ENCODE measurements at regions not wholly inside any gene's neighbourhood (a gene's known extent, or its start where the extent isn't known, plus 50 kb on each side); places are given as distances from the start of the nearest gene placed in this dataset.
"Not testable (repeated sequence)": the region's sequence is repeated elsewhere in the genome, so short reads cannot be mapped to it uniquely, and the experiment has no call there.

- not testable (repeated sequence) for H3K36me3 Mint-ChIP-seq, H3K27me3 Mint-ChIP-seq, H3K4me3 Mint-ChIP-seq, H3K27ac Mint-ChIP-seq, H3K4me1 Mint-ChIP-seq, ATAC-seq, H3K9me3 Mint-ChIP-seq
Observed at GRCh38 chr14:84341867-84342266, 1188.1 kb upstream of the FLRT2 start.

- H3K4me3 Mint-ChIP-seq, result no peak overlapping the region
- H3K9me3 Mint-ChIP-seq, result peaks cover 4% of the 10 kb centered on the region
- no peak overlapping the region for H3K27ac Mint-ChIP-seq
- no peak for ATAC-seq
- H3K4me1 Mint-ChIP-seq, result no peaks in the 10 kb centered on the region
- H3K36me3 Mint-ChIP-seq, result no peaks in the 10 kb centered on the region
- H3K27me3 Mint-ChIP-seq, result no peaks in the 10 kb centered on the region
Observed at GRCh38 chr14:84343656-84344055, 1186.3 kb upstream of the FLRT2 start.

- peaks cover 17% of the 10 kb centered on the region for H3K9me3 Mint-ChIP-seq
- H3K27ac Mint-ChIP-seq, result no peak overlapping the region
- H3K4me3 Mint-ChIP-seq, result no peak overlapping the region
- no peaks in the 10 kb centered on the region for H3K4me1 Mint-ChIP-seq
- no peaks in the 10 kb centered on the region for H3K27me3 Mint-ChIP-seq
- no peaks in the 10 kb centered on the region for H3K36me3 Mint-ChIP-seq
- no peak for ATAC-seq
Observed at GRCh38 chr14:84351646-84352045, 1178.3 kb upstream of the FLRT2 start.

- H3K36me3 Mint-ChIP-seq, result no peaks in the 10 kb centered on the region
- H3K9me3 Mint-ChIP-seq, result peaks cover 11% of the 10 kb centered on the region
- no peaks in the 10 kb centered on the region for H3K27me3 Mint-ChIP-seq
- H3K4me1 Mint-ChIP-seq, result no peaks in the 10 kb centered on the region
- H3K27ac Mint-ChIP-seq, result no peak overlapping the region
- H3K4me3 Mint-ChIP-seq, result no peak overlapping the region
- ATAC-seq, result no peak
Observed at GRCh38 chr14:84361476-84361875, 1168.5 kb upstream of the FLRT2 start.

- Mint-ChIP-seq H3K9me3 (peaks cover 21% of the 10 kb centered on the region), H3K4me1 (no peaks in the 10 kb centered on the region), H3K4me3 (no peak overlapping the region), H3K27me3 (no peaks in the 10 kb centered on the region), H3K27ac (no peak overlapping the region), H3K36me3 (no peaks in the 10 kb centered on the region)
- ATAC-seq, result no peak
Observed at GRCh38 chr14:84375235-84375634, 1154.7 kb upstream of the FLRT2 start.

- no peaks in the 10 kb centered on the region for H3K4me1 Mint-ChIP-seq
- peaks cover 11% of the 10 kb centered on the region for H3K9me3 Mint-ChIP-seq
- no peak overlapping the region for H3K27ac Mint-ChIP-seq
- no peaks in the 10 kb centered on the region for H3K27me3 Mint-ChIP-seq
- no peak for ATAC-seq
- H3K4me3 Mint-ChIP-seq, result no peak overlapping the region
- H3K36me3 Mint-ChIP-seq, result no peaks in the 10 kb centered on the region
Observed at GRCh38 chr14:84390010-84390409, 1139.9 kb upstream of the FLRT2 start.

GRCh38 chr14:84397631-84398030 is 1132.3 kb upstream of the FLRT2 start:
- Mint-ChIP-seq H3K27ac (no peak overlapping the region), H3K9me3 (peaks cover 12% of the 10 kb centered on the region), H3K4me1 (no peaks in the 10 kb centered on the region), H3K36me3 (no peaks in the 10 kb centered on the region), H3K4me3 (no peak overlapping the region), H3K27me3 (no peaks in the 10 kb centered on the region)
- no peak for ATAC-seq

GRCh38 chr14:84399296-84399910 is 1130.5 kb upstream of the FLRT2 start:
- no peaks in the 10 kb centered on the region for H3K27me3 Mint-ChIP-seq
- H3K9me3 Mint-ChIP-seq, result peaks cover 12% of the 10 kb centered on the region
- H3K27ac Mint-ChIP-seq, result no peak overlapping the region
- H3K4me3 Mint-ChIP-seq, result no peak overlapping the region
- ATAC-seq, result no peak
- H3K4me1 Mint-ChIP-seq, result no peaks in the 10 kb centered on the region
- H3K36me3 Mint-ChIP-seq, result no peaks in the 10 kb centered on the region

- Mint-ChIP-seq H3K36me3 (no peaks in the 10 kb centered on the region), H3K4me3 (no peak overlapping the region), H3K27me3 (no peaks in the 10 kb centered on the region), H3K4me1 (no peaks in the 10 kb centered on the region), H3K9me3 (peaks cover 6% of the 10 kb centered on the region), H3K27ac (no peak overlapping the region)
- no peak for ATAC-seq
Observed at GRCh38 chr14:84401631-84402030, 1128.3 kb upstream of the FLRT2 start.

- no peak overlapping the region for H3K4me3 Mint-ChIP-seq
- H3K4me1 Mint-ChIP-seq, result no peaks in the 10 kb centered on the region
- no peaks in the 10 kb centered on the region for H3K9me3 Mint-ChIP-seq
- no peak for ATAC-seq
- no peak overlapping the region for H3K27ac Mint-ChIP-seq
- no peaks in the 10 kb centered on the region for H3K36me3 Mint-ChIP-seq
- H3K27me3 Mint-ChIP-seq, result no peaks in the 10 kb centered on the region
Observed at GRCh38 chr14:84403585-84403984, 1126.4 kb upstream of the FLRT2 start.

- Mint-ChIP-seq H3K9me3 (no peaks in the 10 kb centered on the region), H3K27ac (no peak overlapping the region), H3K27me3 (no peaks in the 10 kb centered on the region), H3K36me3 (no peaks in the 10 kb centered on the region), H3K4me3 (no peak overlapping the region), H3K4me1 (no peaks in the 10 kb centered on the region)
- no peak for ATAC-seq
Observed at GRCh38 chr14:84404246-84404645, 1125.7 kb upstream of the FLRT2 start.

- H3K36me3 Mint-ChIP-seq, result no peaks in the 10 kb centered on the region
- no peaks in the 10 kb centered on the region for H3K27me3 Mint-ChIP-seq
- H3K4me3 Mint-ChIP-seq, result no peak overlapping the region
- no peak overlapping the region for H3K27ac Mint-ChIP-seq
- H3K4me1 Mint-ChIP-seq, result no peaks in the 10 kb centered on the region
- no peak for ATAC-seq
- H3K9me3 Mint-ChIP-seq, result peaks cover 7% of the 10 kb centered on the region
Observed at GRCh38 chr14:84409435-84409834, 1120.5 kb upstream of the FLRT2 start.

GRCh38 chr14:84410344-84410743 is 1119.6 kb upstream of the FLRT2 start:
- Mint-ChIP-seq H3K36me3 (no peaks in the 10 kb centered on the region), H3K4me3 (no peak overlapping the region), H3K4me1 (no peaks in the 10 kb centered on the region), H3K27me3 (no peaks in the 10 kb centered on the region), H3K9me3 (peaks cover 7% of the 10 kb centered on the region), H3K27ac (no peak overlapping the region)
- no peak for ATAC-seq

GRCh38 chr14:84420221-84420620 is 1109.7 kb upstream of the FLRT2 start:
- Mint-ChIP-seq H3K27ac (no peak overlapping the region), H3K27me3 (no peaks in the 10 kb centered on the region), H3K36me3 (no peaks in the 10 kb centered on the region), H3K4me1 (no peaks in the 10 kb centered on the region), H3K9me3 (peaks cover 13% of the 10 kb centered on the region), H3K4me3 (no peak overlapping the region)
- ATAC-seq, result no peak

GRCh38 chr14:84421621-84422020 is 1108.3 kb upstream of the FLRT2 start:
- H3K27ac Mint-ChIP-seq, result no peak overlapping the region
- peaks cover 13% of the 10 kb centered on the region for H3K9me3 Mint-ChIP-seq
- H3K27me3 Mint-ChIP-seq, result no peaks in the 10 kb centered on the region
- no peaks in the 10 kb centered on the region for H3K4me1 Mint-ChIP-seq
- no peaks in the 10 kb centered on the region for H3K36me3 Mint-ChIP-seq
- no peak for ATAC-seq
- H3K4me3 Mint-ChIP-seq, result no peak overlapping the region

- Mint-ChIP-seq H3K36me3 (no peaks in the 10 kb centered on the region), H3K4me1 (no peaks in the 10 kb centered on the region), H3K4me3 (no peak overlapping the region), H3K27ac (no peak overlapping the region), H3K27me3 (no peaks in the 10 kb centered on the region), H3K9me3 (peaks cover 3% of the 10 kb centered on the region)
- no peak for ATAC-seq
Observed at GRCh38 chr14:84425968-84426367, 1104.0 kb upstream of the FLRT2 start.

- Mint-ChIP-seq H3K9me3 (no peaks in the 10 kb centered on the region), H3K36me3 (no peaks in the 10 kb centered on the region), H3K27ac (no peak overlapping the region), H3K4me3 (no peak overlapping the region), H3K4me1 (no peaks in the 10 kb centered on the region), H3K27me3 (no peaks in the 10 kb centered on the region)
- no peak for ATAC-seq
Observed at GRCh38 chr14:84432676-84433075, 1097.3 kb upstream of the FLRT2 start.

Data from stimulated activated memory B cell treated with anti-CD40 and anti-IgM and Interleukin-4, amounts not matched to agents 10 μg/mL and 1 μg/mL and 100 μg/mL, for 72 hours (primary cell).